Mesenchymal stem cell (in vitro differentiated cells and primary cell): ENCODE measurements at regions not wholly inside any gene's neighbourhood (a gene's known extent, or its start where the extent isn't known, plus 50 kb on each side); places are given as distances from the start of the nearest gene placed in this dataset.

Experiments used
- DNase-seq: peaks from one replicate; pipeline ENCODE4 v3.0.0-alpha.2; 2013
- H2AFZ ChIP-seq: one replicate; pipeline ENCODE4 v1.6.1; 2013; ENCODE audit warnings: low read depth, mild to moderate bottlenecking, control low read depth, inconsistent platforms, low read length, moderate library complexity
- H2AK5ac ChIP-seq: 2 replicates; pipeline ENCODE4 v1.6.1; 2013; ENCODE audit warnings: low read length, moderate library complexity, mild to moderate bottlenecking, inconsistent platforms; ENCODE audit not compliant: severe bottlenecking
- H2BK120ac ChIP-seq: one replicate; pipeline ENCODE4 v1.6.1; 2013; ENCODE audit warnings: low read depth, mild to moderate bottlenecking, inconsistent platforms, low read length, moderate library complexity
- H2BK12ac ChIP-seq, 2 experiments: one replicate each; pipeline ENCODE4 v1.6.1; 2013; ENCODE audit warnings: inconsistent platforms in 2 of 2, low read length in 2 of 2, mild to moderate bottlenecking in 2 of 2, moderate library complexity in 2 of 2, control low read depth in 1 of 2
- H2BK15ac ChIP-seq: one replicate; pipeline ENCODE4 v1.6.1; 2013; ENCODE audit warnings: mild to moderate bottlenecking, low read depth, inconsistent platforms; ENCODE audit not compliant: poor library complexity, severe bottlenecking
- H2BK5ac ChIP-seq: 2 replicates; pipeline ENCODE4 v1.6.1; 2013; ENCODE audit warnings: low read depth, mild to moderate bottlenecking, low read length, control low read depth, inconsistent platforms; ENCODE audit not compliant: poor library complexity, severe bottlenecking
- H3K14ac ChIP-seq, 2 experiments: one replicate each; pipeline ENCODE4 v1.6.1; 2013; ENCODE audit warnings: inconsistent platforms in 2 of 2, low read length in 2 of 2, control low read depth in 1 of 2, mild to moderate bottlenecking in 1 of 2, moderate library complexity in 1 of 2
- H3K18ac ChIP-seq, 2 experiments: one replicate each; pipeline ENCODE4 v1.6.1; 2013; ENCODE audit warnings: inconsistent platforms in 2 of 2, low read length in 2 of 2, control low read depth in 1 of 2, low read depth in 1 of 2, mild to moderate bottlenecking in 1 of 2
- H3K23ac ChIP-seq, 2 experiments: one replicate each; pipeline ENCODE4 v1.6.1; 2013; ENCODE audit warnings: inconsistent platforms in 2 of 2, low read length in 2 of 2, mild to moderate bottlenecking in 2 of 2, moderate library complexity in 2 of 2, control low read depth in 1 of 2
- H3K27ac ChIP-seq: 2 replicates; pipeline ENCODE4 v1.5.1; 2013; ENCODE audit warnings: mild to moderate bottlenecking, moderate library complexity, low read length, control low read depth, inconsistent platforms; ENCODE audit not compliant: poor library complexity, severe bottlenecking
- H3K27me3 ChIP-seq, 2 experiments: 2 replicates each; pipeline versions ENCODE4 v1.6.1 to v1.7.0; 2013; ENCODE audit warnings: low read length in 2 of 2, mild to moderate bottlenecking in 2 of 2, moderate library complexity in 2 of 2, control low read depth in 1 of 2, inconsistent platforms in 1 of 2; ENCODE audit not compliant: control insufficient read depth in 1 of 2, insufficient read depth in 1 of 2
- H3K36me3 ChIP-seq, 2 experiments: 2 replicates each; pipeline versions ENCODE4 v1.6.1 to v1.7.0; 2013; ENCODE audit warnings: low read length in 2 of 2, control low read depth in 1 of 2, inconsistent platforms in 1 of 2, low read depth in 1 of 2, mild to moderate bottlenecking in 1 of 2; ENCODE audit not compliant: insufficient read depth in 2 of 2, control insufficient read depth in 1 of 2
- H3K4ac ChIP-seq, 2 experiments: one replicate each; pipeline ENCODE4 v1.6.1; 2013; ENCODE audit warnings: inconsistent platforms in 2 of 2, low read length in 2 of 2, mild to moderate bottlenecking in 2 of 2, moderate library complexity in 2 of 2, control low read depth in 1 of 2, low read depth in 1 of 2
- H3K4me1 ChIP-seq: 2 replicates; pipeline ENCODE4 v1.6.1; 2013; ENCODE audit warnings: low read depth, low read length, control low read depth; ENCODE audit not compliant: control insufficient read depth, insufficient read depth
- H3K4me2 ChIP-seq: 2 replicates; pipeline ENCODE4 v1.6.1; 2013; ENCODE audit warnings: low read length, mild to moderate bottlenecking, inconsistent platforms; ENCODE audit not compliant: poor library complexity, severe bottlenecking
- H3K4me3 ChIP-seq, 2 experiments: 2 replicates each; pipeline versions ENCODE4 v1.5.1 to v1.7.0; 2013; ENCODE audit warnings: low read length in 2 of 2, mild to moderate bottlenecking in 2 of 2, control low read depth in 1 of 2, low read depth in 1 of 2; ENCODE audit not compliant: insufficient read depth in 1 of 2
- H3K79me1 ChIP-seq: replicated peaks from 2 replicates; pipeline ENCODE4 v1.6.1; 2013; ENCODE audit warnings: mild to moderate bottlenecking, control low read depth, low read length, inconsistent platforms; ENCODE audit not compliant: poor library complexity, severe bottlenecking
- H3K9ac ChIP-seq: 2 replicates; pipeline ENCODE4 v1.7.0; 2013; ENCODE audit warnings: mild to moderate bottlenecking, low read length, moderate library complexity
- H3K9me3 ChIP-seq: 2 replicates; pipeline ENCODE4 v1.7.0; 2013; ENCODE audit warnings: mild to moderate bottlenecking, low read length; ENCODE audit not compliant: control insufficient read depth
- H4K8ac ChIP-seq: one replicate; pipeline ENCODE4 v1.6.1; 2013; ENCODE audit warnings: inconsistent platforms, mild to moderate bottlenecking, low read length, moderate library complexity
- H4K91ac ChIP-seq: one replicate; pipeline ENCODE4 v1.6.1; 2013; ENCODE audit warnings: mild to moderate bottlenecking, low read length, inconsistent platforms
- WGBS: methylation state at CpG from one replicate; pipeline ENCODE4 v1.1.7; 2013; ENCODE audit warnings: mixed read lengths; 5-methylcytosine and 5-hydroxymethylcytosine counted together

- no peaks in the 10 kb centered on the region for H3K27me3 ChIP-seq
- no peaks in the 10 kb centered on the region for H3K36me3 ChIP-seq
- H4K8ac ChIP-seq, result no peak overlapping the region
- no peak overlapping the region for H3K9ac ChIP-seq
- no peak overlapping the region for H2BK120ac ChIP-seq
- H2BK5ac ChIP-seq, result no peak overlapping the region
- H3K4me2 ChIP-seq, result no peak overlapping the region
- no peak overlapping the region for H2AFZ ChIP-seq
- no peak for DNase-seq
- no peak overlapping the region for H3K27ac ChIP-seq
- H3K9me3 ChIP-seq, result no peaks in the 10 kb centered on the region
- 100% methylated on average over 1 of the region's 4 CpGs for whole genome bisulfite sequencing
- no peak overlapping the region for H2BK15ac ChIP-seq
- H3K79me1 ChIP-seq, result no peaks in the 10 kb centered on the region
- no peak overlapping the region for H4K91ac ChIP-seq
- no peak overlapping the region for H2AK5ac ChIP-seq
- no peak overlapping the region for H3K14ac ChIP-seq
- H3K4me3 ChIP-seq, result no peak overlapping the region
- H2BK12ac ChIP-seq, result no peak overlapping the region
- H3K18ac ChIP-seq, result no peak overlapping the region
- H3K4ac ChIP-seq, result no peak overlapping the region
- no peaks in the 10 kb centered on the region for H3K4me1 ChIP-seq
- no peak overlapping the region for H3K23ac ChIP-seq
These were observed 263.7 kb downstream of the SLITRK6 start for GRCh38 chr13:85535316-85536084.

- no peak overlapping the region for H3K27ac ChIP-seq
- no peak overlapping the region for H2BK15ac ChIP-seq
- no peak overlapping the region for H3K4me2 ChIP-seq
- no CpG with 5 or more reads among the region's 2 CpGs for WGBS
- no peak overlapping the region for H3K9ac ChIP-seq
- no peak overlapping the region for H2BK5ac ChIP-seq
- no peak overlapping the region for H4K91ac ChIP-seq
- no peak overlapping the region for H3K4ac ChIP-seq
- no peaks in the 10 kb centered on the region for H3K27me3 ChIP-seq
- H3K9me3 ChIP-seq, result no peaks in the 10 kb centered on the region
- no peak overlapping the region for H2BK12ac ChIP-seq
- H4K8ac ChIP-seq, result no peak overlapping the region
- no peak for DNase-seq
- no peak overlapping the region for H3K18ac ChIP-seq
- H3K23ac ChIP-seq, result no peak overlapping the region
- H2AFZ ChIP-seq, result no peak overlapping the region
- H2BK120ac ChIP-seq, result no peak overlapping the region
- no peaks in the 10 kb centered on the region for H3K79me1 ChIP-seq
- no peak overlapping the region for H2AK5ac ChIP-seq
- no peaks in the 10 kb centered on the region for H3K4me1 ChIP-seq
- H3K36me3 ChIP-seq, result no peaks in the 10 kb centered on the region
- no peak overlapping the region for H3K14ac ChIP-seq
- H3K4me3 ChIP-seq, result no peak overlapping the region
These were observed 265.3 kb downstream of the SLITRK6 start for GRCh38 chr13:85533911-85534310.

GRCh38 chr13:85529218-85529594, 270.0 kb downstream of the SLITRK6 start:
- H3K18ac ChIP-seq, result peak overlapping the region; percentile 30 to 37
- H2BK12ac ChIP-seq, result no peak overlapping the region
- H3K9ac ChIP-seq, result peak overlapping the region; percentile 65
- H3K79me1 ChIP-seq, result no peaks in the 10 kb centered on the region
- H2AK5ac ChIP-seq, result no peak overlapping the region
- no peaks in the 10 kb centered on the region for H3K36me3 ChIP-seq
- no peak overlapping the region for H2AFZ ChIP-seq
- H2BK120ac ChIP-seq, result no peak overlapping the region
- H3K23ac ChIP-seq, result no peak overlapping the region
- H4K91ac ChIP-seq, result no peak overlapping the region
- no peak overlapping the region for H3K4me2 ChIP-seq
- H2BK15ac ChIP-seq, result no peak overlapping the region
- no peak overlapping the region for H3K4ac ChIP-seq
- H3K27me3 ChIP-seq, result no peaks in the 10 kb centered on the region
- H3K4me3 ChIP-seq, result peak overlapping the region in 1 of 2 experiments; percentile 61
- H3K14ac ChIP-seq, result no peak overlapping the region
- H2BK5ac ChIP-seq, result no peak overlapping the region
- DNase-seq, result peak; percentile 19
- 91% methylated on average over 2 of the region's 2 CpGs for WGBS
- no peaks in the 10 kb centered on the region for H3K4me1 ChIP-seq
- H3K27ac ChIP-seq, result peak overlapping the region; percentile 16
- H4K8ac ChIP-seq, result no peak overlapping the region
- H3K9me3 ChIP-seq, result no peaks in the 10 kb centered on the region

- no peaks in the 10 kb centered on the region for H3K79me1 ChIP-seq
- H2AFZ ChIP-seq, result no peak overlapping the region
- H2BK15ac ChIP-seq, result no peak overlapping the region
- peak overlapping the region; percentile 65 for H3K9ac ChIP-seq
- H2AK5ac ChIP-seq, result no peak overlapping the region
- H3K27ac ChIP-seq, result peak overlapping the region; percentile 16
- H3K4me2 ChIP-seq, result no peak overlapping the region
- no peaks in the 10 kb centered on the region for H3K9me3 ChIP-seq
- H3K4ac ChIP-seq, result no peak overlapping the region
- H3K14ac ChIP-seq, result no peak overlapping the region
- H3K18ac ChIP-seq, result peak overlapping the region; percentile 30 to 37
- WGBS, result 87% methylated on average over 3 of the region's 3 CpGs
- H3K4me1 ChIP-seq, result no peaks in the 10 kb centered on the region
- no peaks in the 10 kb centered on the region for H3K27me3 ChIP-seq
- no peak overlapping the region for H2BK120ac ChIP-seq
- no peak overlapping the region for H4K91ac ChIP-seq
- peak; percentile 37 for DNase-seq
- no peaks in the 10 kb centered on the region for H3K36me3 ChIP-seq
- no peak overlapping the region for H3K23ac ChIP-seq
- H3K4me3 ChIP-seq, result peak overlapping the region in 1 of 2 experiments; percentile 61
- H2BK5ac ChIP-seq, result no peak overlapping the region
- H4K8ac ChIP-seq, result no peak overlapping the region
- H2BK12ac ChIP-seq, result no peak overlapping the region
These were observed 270.6 kb downstream of the SLITRK6 start for GRCh38 chr13:85528491-85529217.
